ENCODE measurements at regions not wholly inside any gene's neighbourhood (a gene's known extent, or its start where the extent isn't known, plus 50 kb on each side); places are given as distances from the start of the nearest gene placed in this dataset.

GRCh38 chr17:13293421-13293820 is 275.6 kb upstream of the ELAC2 start:
- DNase-seq = no peak

- DNase-seq = no peak
Measured at GRCh38 chr17:13292291-13292690, 274.5 kb upstream of the ELAC2 start.

- no peak for DNase-seq
Measured at GRCh38 chr17:13288248-13288647, 270.4 kb upstream of the ELAC2 start.

GRCh38 chr17:13287226-13287625 is 269.4 kb upstream of the ELAC2 start:
- DNase-seq = no peak

GRCh38 chr17:13283606-13284005 is 265.8 kb upstream of the ELAC2 start:
- peak; percentile 58 for DNase-seq

GRCh38 chr17:13281626-13282025 is 263.8 kb upstream of the ELAC2 start:
- DNase-seq = no peak

GRCh38 chr17:13273806-13274205 is 256.0 kb upstream of the ELAC2 start:
- no peak for DNase-seq

GRCh38 chr17:13272296-13272695 is 254.5 kb upstream of the ELAC2 start:
- DNase-seq = no peak

GRCh38 chr17:13268791-13269595 is 251.2 kb upstream of the ELAC2 start:
- no peak for DNase-seq

GRCh38 chr17:13266606-13267005 is 248.8 kb upstream of the ELAC2 start:
- no peak for DNase-seq

GRCh38 chr17:13265311-13265710 is 247.5 kb upstream of the ELAC2 start:
- no peak for DNase-seq

GRCh38 chr17:13263746-13264145 is 245.9 kb upstream of the ELAC2 start:
- DNase-seq = no peak

- peak; percentile 36 for DNase-seq
Measured at GRCh38 chr17:13256545-13256944, 238.7 kb upstream of the ELAC2 start.

GRCh38 chr17:13253733-13254410 is 236.0 kb upstream of the ELAC2 start:
- DNase-seq = peak; percentile 19

- no peak for DNase-seq
Measured at GRCh38 chr17:13244513-13244912, 226.7 kb upstream of the ELAC2 start.

- no peak for DNase-seq
Measured at GRCh38 chr17:13243585-13243984, 225.8 kb upstream of the ELAC2 start.

GRCh38 chr17:13240851-13241250 is 223.0 kb upstream of the ELAC2 start:
- no peak for DNase-seq

GRCh38 chr17:13230350-13231264 is 212.8 kb upstream of the ELAC2 start:
- peak; percentile 23 for DNase-seq

- DNase-seq = no peak
Measured at GRCh38 chr17:13228225-13228624, 210.4 kb upstream of the ELAC2 start.

- DNase-seq = peak; percentile 94
Measured at GRCh38 chr17:13222975-13223374, 205.1 kb upstream of the ELAC2 start.

- DNase-seq = peak; percentile 82
Measured at GRCh38 chr17:13212860-13213259, 195.0 kb upstream of the ELAC2 start.

GRCh38 chr17:13209081-13209480 is 191.3 kb upstream of the ELAC2 start:
- DNase-seq = no peak

- DNase-seq = no peak
Measured at GRCh38 chr17:13204607-13205237, 186.9 kb upstream of the ELAC2 start.
